Endodermal cell (in vitro differentiated cells): ENCODE measurements at regions not wholly inside any gene's neighbourhood (a gene's known extent, or its start where the extent isn't known, plus 50 kb on each side); places are given as distances from the start of the nearest gene placed in this dataset.

Experiments used
- DNase-seq: peaks from one replicate; pipeline ENCODE4 v3.0.0-alpha.2; 2017
- H3K27ac ChIP-seq: 2 replicates; pipeline ENCODE4 v1.5.1; 2013; ENCODE audit warnings: mild to moderate bottlenecking, low read depth, low read length, moderate library complexity
- H3K27me3 ChIP-seq: 2 replicates; pipeline ENCODE4 v1.6.1; 2013; ENCODE audit warnings: mild to moderate bottlenecking, low read length, moderate library complexity; ENCODE audit not compliant: insufficient read depth, control insufficient read depth, poor library complexity, severe bottlenecking
- H3K36me3 ChIP-seq: 2 replicates; pipeline ENCODE4 v1.7.0; 2013; ENCODE audit warnings: mild to moderate bottlenecking, low read length, moderate library complexity; ENCODE audit not compliant: control insufficient read depth, insufficient read depth
- H3K4me1 ChIP-seq: one replicate; pipeline ENCODE4 v1.7.0; 2013; ENCODE audit warnings: low read length; ENCODE audit not compliant: control insufficient read depth, insufficient read depth
- H3K4me3 ChIP-seq: 2 replicates; pipeline ENCODE4 v1.5.1; 2013; ENCODE audit warnings: mild to moderate bottlenecking, low read length, moderate library complexity
- H3K9ac ChIP-seq: 2 replicates; pipeline ENCODE4 v1.6.1; 2013; ENCODE audit warnings: mild to moderate bottlenecking, low read length, moderate library complexity; ENCODE audit not compliant: poor library complexity, severe bottlenecking; ENCODE audit errors: extremely low read depth
- H3K9me3 ChIP-seq: 2 replicates; pipeline ENCODE4 v1.6.1; 2013; ENCODE audit warnings: mild to moderate bottlenecking, low read length, moderate library complexity; ENCODE audit not compliant: control insufficient read depth
- H3K27ac Mint-ChIP-seq: 2 replicates; pipeline ENCODE4 v1.8.0; 2020; ENCODE audit warnings: mixed read lengths
- H3K27me3 Mint-ChIP-seq: 2 replicates; pipeline ENCODE4 v1.8.0; 2021; ENCODE audit warnings: mild to moderate bottlenecking, mixed read lengths; ENCODE audit not compliant: insufficient read depth
- H3K36me3 Mint-ChIP-seq: 2 replicates; pipeline ENCODE4 v1.8.0; 2020; ENCODE audit warnings: low read depth, mixed read lengths
- H3K4me1 Mint-ChIP-seq: 2 replicates; pipeline ENCODE4 v1.8.0; 2020; ENCODE audit warnings: mixed read lengths
- H3K4me3 Mint-ChIP-seq: 2 replicates; pipeline ENCODE4 v1.8.0; 2020; ENCODE audit warnings: mild to moderate bottlenecking, moderate library complexity, mixed read lengths
- H3K9me3 Mint-ChIP-seq: 2 replicates; pipeline ENCODE4 v1.8.0; 2020; ENCODE audit warnings: mild to moderate bottlenecking, mixed read lengths
- WGBS, 2 experiments: methylation state at CpG; one replicate each; pipeline versions ENCODE4 v1.1.5 to v1.1.7; 2013; ENCODE audit warnings: missing lambda C conversion rate in 2 of 2, mixed read lengths in 1 of 2; ENCODE audit not compliant: insufficient coverage in 1 of 2, insufficient read length in 1 of 2; 5-methylcytosine and 5-hydroxymethylcytosine counted together
- TF ChIP-seq, protein P1 (sequence below): fragments of 200-600 bp; sonication (generic); conservative IDR thresholded peaks from 2 replicates; pipeline ENCODE4 v1.5.0; 2021; ENCODE audit warnings: antibody characterized with exemption, mild to moderate bottlenecking

GRCh38 chr14:34330846-34331245 lies 131.2 kb downstream of the SPTSSA start:
- Mint-ChIP-seq H3K4me1 (peaks cover 4% of the 10 kb centered on the region), H3K27me3 (peaks cover 2% of the 10 kb centered on the region), H3K27ac (no peak overlapping the region), H3K4me3 (no peak overlapping the region), H3K9me3 (no peaks in the 10 kb centered on the region), H3K36me3 (no peaks in the 10 kb centered on the region)
- WGBS, 2 experiments: 0% methylated on average over 1 of the region's 1 CpG
- TF ChIP-seq, protein P1, sequence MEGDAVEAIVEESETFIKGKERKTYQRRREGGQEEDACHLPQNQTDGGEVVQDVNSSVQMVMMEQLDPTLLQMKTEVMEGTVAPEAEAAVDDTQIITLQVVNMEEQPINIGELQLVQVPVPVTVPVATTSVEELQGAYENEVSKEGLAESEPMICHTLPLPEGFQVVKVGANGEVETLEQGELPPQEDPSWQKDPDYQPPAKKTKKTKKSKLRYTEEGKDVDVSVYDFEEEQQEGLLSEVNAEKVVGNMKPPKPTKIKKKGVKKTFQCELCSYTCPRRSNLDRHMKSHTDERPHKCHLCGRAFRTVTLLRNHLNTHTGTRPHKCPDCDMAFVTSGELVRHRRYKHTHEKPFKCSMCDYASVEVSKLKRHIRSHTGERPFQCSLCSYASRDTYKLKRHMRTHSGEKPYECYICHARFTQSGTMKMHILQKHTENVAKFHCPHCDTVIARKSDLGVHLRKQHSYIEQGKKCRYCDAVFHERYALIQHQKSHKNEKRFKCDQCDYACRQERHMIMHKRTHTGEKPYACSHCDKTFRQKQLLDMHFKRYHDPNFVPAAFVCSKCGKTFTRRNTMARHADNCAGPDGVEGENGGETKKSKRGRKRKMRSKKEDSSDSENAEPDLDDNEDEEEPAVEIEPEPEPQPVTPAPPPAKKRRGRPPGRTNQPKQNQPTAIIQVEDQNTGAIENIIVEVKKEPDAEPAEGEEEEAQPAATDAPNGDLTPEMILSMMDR: no peak
- H3K27ac ChIP-seq: no peak overlapping the region
- no peaks in the 10 kb centered on the region for H3K9me3 ChIP-seq
- H3K27me3 ChIP-seq: peaks cover 14% of the 10 kb centered on the region
- H3K36me3 ChIP-seq: no peaks in the 10 kb centered on the region
- no peak overlapping the region for H3K4me3 ChIP-seq
- no peak for DNase-seq
- no peaks in the 10 kb centered on the region for H3K4me1 ChIP-seq
- H3K9ac ChIP-seq: no peak overlapping the region

DNA sequence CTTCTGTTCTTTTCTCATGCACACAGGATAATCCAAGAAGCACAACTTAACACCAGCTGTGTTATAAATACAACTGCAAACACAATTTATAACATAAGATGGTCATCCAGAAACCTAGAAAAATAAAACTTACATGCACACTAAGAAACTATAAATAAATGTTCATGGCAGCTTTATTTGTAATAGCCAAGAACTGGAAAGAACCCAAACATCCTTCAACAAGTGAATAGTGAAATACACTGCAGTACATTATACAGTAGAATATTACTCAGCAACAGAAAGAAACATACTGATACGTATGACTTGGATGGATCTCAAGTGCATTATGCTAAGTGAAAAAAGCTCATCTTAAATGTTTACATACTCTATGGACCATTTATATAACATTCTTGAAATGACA lies 132.7 kb downstream of the SPTSSA start:
- Histone ChIP-seq H3K4me1 (peaks cover 2% of the 10 kb centered on the region), H3K27me3 (no peaks in the 10 kb centered on the region), H3K9me3 (no peaks in the 10 kb centered on the region), H3K27ac (no peak overlapping the region), H3K9ac (no peak overlapping the region), H3K4me3 (no peak overlapping the region), H3K36me3 (no peaks in the 10 kb centered on the region)
- TF ChIP-seq, protein P1: no peak
- Mint-ChIP-seq H3K27ac (no peak overlapping the region), H3K27me3 (peaks cover 1% of the 10 kb centered on the region), H3K36me3 (no peaks in the 10 kb centered on the region), H3K9me3 (no peaks in the 10 kb centered on the region), H3K4me3 (no peak overlapping the region), H3K4me1 (peaks cover 4% of the 10 kb centered on the region)
- WGBS, 2 experiments: 100% methylated on average over 1 of the region's 1 CpG; no CpG with 5 or more reads in 1 of the 2 experiments
- DNase-seq: no peak

DNA sequence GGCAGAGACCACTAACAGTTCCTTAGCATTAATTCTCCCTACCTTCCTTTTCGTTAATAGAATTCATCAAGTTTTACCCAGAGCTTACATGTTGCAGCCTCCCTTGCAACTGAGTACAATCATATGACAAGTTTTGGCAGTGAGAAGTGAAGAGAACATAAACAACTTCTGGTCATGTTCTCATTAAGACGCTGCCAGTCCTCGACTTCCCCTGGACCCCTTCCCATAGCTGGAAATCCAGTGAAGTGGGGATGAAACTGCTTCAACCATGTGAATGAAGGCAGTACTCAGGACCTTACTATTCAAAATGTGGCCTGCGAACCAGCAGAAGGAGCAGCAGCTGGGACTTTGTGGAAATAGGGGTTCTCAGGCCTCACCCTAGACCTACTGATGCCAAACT lies 133.9 kb downstream of the SPTSSA start:
- no peak for DNase-seq
- WGBS, 2 experiments: 88 to 94% methylated on average over 3 to 4 of the region's 4 CpGs
- H3K4me3 Mint-ChIP-seq: no peak overlapping the region

More for the DNA sequence above, 133.9 kb downstream of the SPTSSA start:
- Histone ChIP-seq H3K27ac (no peak overlapping the region), H3K9ac (no peak overlapping the region), H3K4me1 (peaks cover 2% of the 10 kb centered on the region), H3K36me3 (no peaks in the 10 kb centered on the region), H3K4me3 (no peak overlapping the region), H3K27me3 (no peaks in the 10 kb centered on the region), H3K9me3 (no peaks in the 10 kb centered on the region)
- Mint-ChIP-seq H3K4me1 (peaks cover 4% of the 10 kb centered on the region), H3K27me3 (no peaks in the 10 kb centered on the region), H3K9me3 (no peaks in the 10 kb centered on the region), H3K27ac (no peak overlapping the region), H3K36me3 (no peaks in the 10 kb centered on the region)
- TF ChIP-seq, protein P1: no peak
